Spleen (tissue), 11 donors: ENCODE measurements at regions not wholly inside any gene's neighbourhood (a gene's known extent, or its start where the extent isn't known, plus 50 kb on each side); places are given as distances from the start of the nearest gene placed in this dataset.

Source experiments
- DNase-seq: peaks from one replicate; pipeline ENCODE4 v3.0.0-alpha.2; 2020
- H3K27ac ChIP-seq, 8 donors: fragments of 200-600 bp; sonication (generic) in 7 of 8; 1 replicate in 4 of 8; 2 replicates in 4 of 8; pipeline versions ENCODE4 v1.5.0 to v1.8.0; 2016 to 2021; ENCODE audit warnings: inconsistent platforms in 4 of 8, mild to moderate bottlenecking in 4 of 8, moderate library complexity in 1 of 8
- H3K27me3 ChIP-seq, 7 donors: fragments of 200-600 bp; sonication (generic) in 6 of 7; replicated peaks in 1 of 7; 1 replicate in 4 of 7; 2 replicates in 3 of 7; pipeline versions ENCODE4 v1.5.0 to v1.8.0; 2016 to 2021; ENCODE audit warnings: inconsistent platforms in 3 of 7, mild to moderate bottlenecking in 1 of 7
- H3K36me3 ChIP-seq, 6 donors: fragments of 200-600 bp; sonication (generic) in 5 of 6; 1 replicate in 4 of 6; 2 replicates in 2 of 6; pipeline versions ENCODE4 v1.5.0 to v1.8.0; 2016 to 2021; ENCODE audit warnings: inconsistent platforms in 2 of 6
- H3K4me1 ChIP-seq, 6 donors: fragments of 200-600 bp; sonication (generic) in 5 of 6; 1 replicate in 3 of 6; 2 replicates in 3 of 6; pipeline versions ENCODE4 v1.5.0 to v1.8.0; 2016 to 2021; ENCODE audit warnings: inconsistent platforms in 3 of 6
- H3K4me3 ChIP-seq, 8 donors: fragments of 200-600 bp; sonication (generic) in 7 of 8; 1 replicate in 4 of 8; 2 replicates in 4 of 8; pipeline versions ENCODE4 v1.5.0 to v1.8.0; 2016 to 2021; ENCODE audit warnings: inconsistent platforms in 4 of 8, mild to moderate bottlenecking in 4 of 8, moderate library complexity in 2 of 8
- H3K9me3 ChIP-seq, 8 donors: fragments of 200-600 bp; sonication (generic) in 7 of 8; 1 replicate in 4 of 8; 2 replicates in 4 of 8; pipeline versions ENCODE4 v1.5.0 to v1.8.0; 2016 to 2021; ENCODE audit warnings: inconsistent platforms in 4 of 8
- POLR2A ChIP-seq, 3 donors: fragments of 450-650 bp; IDR thresholded peaks; one replicate each; pipeline ENCODE4 v1.5.1; 2017; ENCODE audit warnings: antibody characterized with exemption in 3 of 3, mild to moderate bottlenecking in 1 of 3
- POLR2AphosphoS5 ChIP-seq, 3 donors: sonication (generic); formaldehyde crosslinking; IDR thresholded peaks; one replicate each; pipeline ENCODE4 v1.5.1; 2017; ENCODE audit warnings: antibody characterized with exemption in 3 of 3
- WGBS, 5 donors: extraction: QIAGEN DNeasy Blood & Tissue Kit in 3 of 5; methylation state at CpG; one replicate each; pipeline versions ENCODE4 v1.1.5 to v1.1.7; 2013 to 2018; 5-methylcytosine and 5-hydroxymethylcytosine counted together
- intact Hi-C: fragments of 100-400 bp; cut with DNase I; formaldehyde crosslinking; loops from one replicate; pipeline ENCODE4 v1.15.0; 2023; ENCODE audit warnings: low total_unique reads
- TF ChIP-seq, protein P1 (sequence below), 11 experiments: fragments of 200-600 bp in 7 of 11; fragments of 450-650 bp in 4 of 11; sonication (generic) in 4 of 11; IDR thresholded peaks in 8 of 11; conservative IDR thresholded peaks in 3 of 11; 1 replicate in 7 of 11; 2 replicates in 4 of 11; pipeline versions ENCODE4 v1.4.0 to v1.8.0; 2016 to 2021; ENCODE audit warnings: antibody characterized with exemption in 11 of 11, inconsistent platforms in 4 of 11, mild to moderate bottlenecking in 1 of 11
- donor health status: healthy with polysubstance abuse.
- donor health status: DM: no; HTN: no; CAD: no; lungs with moderate emphysema.
- donor health status: DM: no; HTN: no; CAD: no.
- donor health status: Bipolar disorder and iron deficiency.
- donor health status: healthy.
- donor health status: DM: no; HTN: no; CAD: no.
- donor health status: DM: yes; HTN: yes; CAD: no.

DNA sequence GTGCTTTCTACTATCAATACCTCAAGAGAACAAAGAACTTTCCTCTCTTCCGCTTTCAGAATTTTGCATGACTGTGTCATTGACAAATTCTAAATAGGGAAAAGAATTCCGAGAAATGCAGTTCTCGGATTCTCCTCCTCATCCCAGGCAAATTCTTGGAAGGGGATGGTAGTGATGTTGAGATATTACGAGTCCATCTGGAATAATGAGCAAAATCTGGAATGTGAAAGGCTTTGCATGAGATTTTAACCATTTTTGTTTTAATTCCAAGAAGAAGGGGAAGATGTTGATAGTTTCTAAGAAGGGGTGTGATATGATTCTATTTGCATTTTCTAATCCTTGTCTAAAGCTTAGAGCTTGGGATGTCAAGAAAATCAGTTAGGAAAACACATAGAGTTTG lies 127.1 kb upstream of the DOCK10 start:
- intact Hi-C loops = no loop called here
- Histone ChIP-seq H3K9me3 (no peaks in the 10 kb centered on the region), H3K4me3 (no peak overlapping the region), H3K4me1 (peaks cover 0 to 8% (median 2%) of the 10 kb centered on the region in 6 donors), H3K27ac (no peak overlapping the region), H3K36me3 (no peaks in the 10 kb centered on the region), H3K27me3 (no peaks in the 10 kb centered on the region)
- no peak for DNase-seq
- TF ChIP-seq POLR2AphosphoS5 (IDR thresholded peaks at IDR 0.05) (no peak), POLR2A (IDR thresholded peaks at IDR 0.05) (no peak)
- TF ChIP-seq, protein P1, sequence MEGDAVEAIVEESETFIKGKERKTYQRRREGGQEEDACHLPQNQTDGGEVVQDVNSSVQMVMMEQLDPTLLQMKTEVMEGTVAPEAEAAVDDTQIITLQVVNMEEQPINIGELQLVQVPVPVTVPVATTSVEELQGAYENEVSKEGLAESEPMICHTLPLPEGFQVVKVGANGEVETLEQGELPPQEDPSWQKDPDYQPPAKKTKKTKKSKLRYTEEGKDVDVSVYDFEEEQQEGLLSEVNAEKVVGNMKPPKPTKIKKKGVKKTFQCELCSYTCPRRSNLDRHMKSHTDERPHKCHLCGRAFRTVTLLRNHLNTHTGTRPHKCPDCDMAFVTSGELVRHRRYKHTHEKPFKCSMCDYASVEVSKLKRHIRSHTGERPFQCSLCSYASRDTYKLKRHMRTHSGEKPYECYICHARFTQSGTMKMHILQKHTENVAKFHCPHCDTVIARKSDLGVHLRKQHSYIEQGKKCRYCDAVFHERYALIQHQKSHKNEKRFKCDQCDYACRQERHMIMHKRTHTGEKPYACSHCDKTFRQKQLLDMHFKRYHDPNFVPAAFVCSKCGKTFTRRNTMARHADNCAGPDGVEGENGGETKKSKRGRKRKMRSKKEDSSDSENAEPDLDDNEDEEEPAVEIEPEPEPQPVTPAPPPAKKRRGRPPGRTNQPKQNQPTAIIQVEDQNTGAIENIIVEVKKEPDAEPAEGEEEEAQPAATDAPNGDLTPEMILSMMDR (IDR thresholded peaks at IDR 0.05 in 8 of 11, conservative IDR thresholded peaks at IDR 0.05 in 3 of 11) = no peak
- 70 to 89% (median 83%) methylated on average over 4 of the region's 4 CpGs for WGBS, 5 donors

DNA sequence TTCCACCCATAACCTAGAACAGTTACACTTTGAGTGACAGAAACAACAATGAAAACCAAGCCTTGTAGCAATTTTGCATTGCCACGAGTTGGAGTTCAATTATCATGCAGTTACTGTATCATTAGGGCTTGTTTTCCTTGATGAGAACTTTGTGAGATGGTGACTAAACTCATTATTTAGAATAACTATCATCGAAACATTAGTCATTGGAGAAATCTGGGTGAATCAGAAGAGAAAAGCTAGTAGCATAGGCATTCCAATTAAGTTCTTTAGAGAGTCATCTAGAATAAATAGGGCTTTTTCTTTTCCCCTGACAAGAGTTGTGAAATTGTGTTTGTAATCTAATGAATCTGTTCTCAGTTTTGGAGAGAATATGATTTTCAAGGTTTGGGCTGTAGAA lies 122.8 kb upstream of the DOCK10 start:
- WGBS, 5 donors = 54 to 60% (median 56%) methylated on average over 2 of the region's 2 CpGs
- TF ChIP-seq POLR2AphosphoS5 (IDR thresholded peaks at IDR 0.05) (no peak), POLR2A (IDR thresholded peaks at IDR 0.05) (no peak)
- TF ChIP-seq, protein P1 (IDR thresholded peaks at IDR 0.05 in 8 of 11, conservative IDR thresholded peaks at IDR 0.05 in 3 of 11) = no peak
- DNase-seq = no peak
- H3K36me3 ChIP-seq = no peaks in the 10 kb centered on the region
- H3K27ac ChIP-seq = no peak overlapping the region
- intact Hi-C loops = no loop called here
- no peaks in the 10 kb centered on the region for H3K27me3 ChIP-seq
- H3K4me3 ChIP-seq = no peak overlapping the region
- H3K4me1 ChIP-seq = peaks cover 0 to 12% (median 0%) of the 10 kb centered on the region in 6 donors
- H3K9me3 ChIP-seq = no peaks in the 10 kb centered on the region

DNA sequence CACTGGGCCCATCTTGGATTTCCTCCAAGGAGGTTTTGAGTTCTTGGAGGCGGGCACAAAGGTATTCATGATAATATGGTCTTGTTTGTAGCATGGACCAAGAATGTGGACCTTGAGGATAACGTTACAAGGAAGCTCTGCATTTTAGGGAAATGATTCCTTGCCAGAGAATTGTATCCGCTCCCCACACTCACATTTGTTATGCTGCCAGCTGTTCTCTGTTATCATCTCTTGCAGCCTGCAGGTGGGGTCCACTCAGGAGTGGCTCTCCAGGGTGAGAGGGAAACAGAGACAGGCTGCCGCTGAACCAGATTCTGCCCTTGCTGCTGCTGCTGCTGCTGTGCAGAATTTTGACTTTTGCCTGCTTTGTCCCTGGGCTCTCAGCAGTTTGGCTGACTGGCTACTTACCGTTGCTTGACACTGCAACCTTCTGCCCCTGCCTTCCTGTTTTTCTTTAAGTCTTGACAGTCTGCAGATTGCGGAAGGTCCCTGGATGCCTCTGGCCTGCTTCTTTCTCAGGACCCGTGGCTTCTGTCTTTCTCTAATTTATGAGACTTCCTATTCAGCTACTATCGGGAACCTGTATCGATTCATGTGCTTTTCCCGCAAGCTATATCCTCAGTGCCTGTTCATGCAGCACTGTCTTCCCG lies 122.3 kb upstream of the DOCK10 start:
- DNase-seq = no peak
- H3K36me3 ChIP-seq = no peaks in the 10 kb centered on the region
- no peaks in the 10 kb centered on the region for H3K27me3 ChIP-seq
- no peaks in the 10 kb centered on the region for H3K9me3 ChIP-seq
- TF ChIP-seq, protein P1 (IDR thresholded peaks at IDR 0.05 in 8 of 11, conservative IDR thresholded peaks at IDR 0.05 in 3 of 11) = no peak
- no peak for TF ChIP-seq POLR2AphosphoS5 (IDR thresholded peaks at IDR 0.05)
- no peak for TF ChIP-seq POLR2A (IDR thresholded peaks at IDR 0.05)
- H3K4me3 ChIP-seq = no peak overlapping the region
- intact Hi-C loops = no loop called here
- 23 to 35% (median 31%) methylated on average over 11 of the region's 11 CpGs for WGBS, 5 donors
- H3K27ac ChIP-seq = no peak overlapping the region
- peaks cover 0 to 12% (median 0%) of the 10 kb centered on the region in 6 donors for H3K4me1 ChIP-seq

DNA sequence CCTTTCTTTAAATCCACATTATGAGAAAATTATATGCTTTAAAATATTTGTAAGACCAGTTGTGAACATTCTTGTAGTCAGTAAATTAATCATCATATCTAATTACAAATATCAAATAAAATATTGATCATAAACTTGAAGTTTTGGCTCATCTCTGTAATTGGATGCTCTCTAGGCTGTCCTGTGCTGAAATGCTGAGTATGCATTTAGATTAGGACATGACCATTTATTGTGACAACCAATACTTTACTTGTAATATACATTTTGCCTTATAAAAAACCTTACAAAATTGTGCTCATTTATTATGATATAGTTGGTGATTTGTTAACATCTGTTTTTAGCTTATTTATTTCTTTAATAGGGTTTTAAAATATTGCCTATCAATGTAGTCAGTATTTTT lies 116.1 kb upstream of the DOCK10 start:
- no peak for DNase-seq
- no peak overlapping the region for H3K27ac ChIP-seq
- intact Hi-C loops = no loop called here
- H3K4me3 ChIP-seq = no peak overlapping the region
- H3K9me3 ChIP-seq = no peaks in the 10 kb centered on the region
- TF ChIP-seq POLR2AphosphoS5 (IDR thresholded peaks at IDR 0.05) = no peak
- no peak for TF ChIP-seq POLR2A (IDR thresholded peaks at IDR 0.05)
- TF ChIP-seq, protein P1 (IDR thresholded peaks at IDR 0.05 in 8 of 11, conservative IDR thresholded peaks at IDR 0.05 in 3 of 11) = no peak
- H3K36me3 ChIP-seq = no peaks in the 10 kb centered on the region
- H3K4me1 ChIP-seq = no peaks in the 10 kb centered on the region
- no peaks in the 10 kb centered on the region for H3K27me3 ChIP-seq
